Esophagus squamous epithelium (tissue), 5 donors: ENCODE measurements at regions not wholly inside any gene's neighbourhood (a gene's known extent, or its start where the extent isn't known, plus 50 kb on each side); places are given as distances from the start of the nearest gene placed in this dataset.

Experiments used
- DNase-seq: peaks from one replicate; lab custom pipeline; 2025; lab: John Stamatoyannopoulos, UW
- H3K27ac ChIP-seq, 4 donors: fragments of 200-600 bp; sonication (generic); one replicate each; pipeline ENCODE4 v1.5.1; 2016 to 2019; ENCODE audit warnings: mild to moderate bottlenecking in 1 of 4
- H3K27me3 ChIP-seq, 4 donors: fragments of 200-600 bp; sonication (generic); 1 replicate in 3 of 4; 2 replicates in 1 of 4; pipeline versions ENCODE4 v1.5.1 to v1.6.0; 2017 to 2021; ENCODE audit warnings: antibody characterized with exemption in 1 of 4
- H3K36me3 ChIP-seq, 3 donors: fragments of 200-600 bp; sonication (generic); one replicate each; pipeline ENCODE4 v1.5.1; 2016 to 2019
- H3K4me1 ChIP-seq, 3 donors: fragments of 200-600 bp; sonication (generic); one replicate each; pipeline ENCODE4 v1.5.1; 2017 to 2019
- H3K4me3 ChIP-seq, 4 donors: fragments of 200-600 bp; sonication (generic); 1 replicate in 3 of 4; 2 replicates in 1 of 4; pipeline ENCODE4 v1.5.1; 2016 to 2019; ENCODE audit warnings: mild to moderate bottlenecking in 2 of 4, moderate library complexity in 1 of 4
- H3K9me3 ChIP-seq, 3 donors: fragments of 200-600 bp; sonication (generic); one replicate each; pipeline ENCODE4 v1.5.1; 2016 to 2019
- POLR2A ChIP-seq, 4 donors: fragments of 450-650 bp; IDR thresholded peaks; one replicate each; pipeline ENCODE4 v1.6.1; 2017; ENCODE audit warnings: antibody characterized with exemption in 4 of 4, mild to moderate bottlenecking in 4 of 4, moderate library complexity in 3 of 4
- WGBS, 2 donors: methylation state at CpG; one replicate each; pipeline ENCODE4 v1.1.5; 2018; 5-methylcytosine and 5-hydroxymethylcytosine counted together
- intact Hi-C: fragments of 100-400 bp; cut with DNase I; formaldehyde crosslinking; loops from one replicate; pipeline ENCODE4 v1.15.0; 2022
- TF ChIP-seq, protein P1 (sequence below), 6 experiments: fragments of 450-650 bp in 4 of 6; fragments of 200-600 bp in 2 of 6; sonication (generic) in 2 of 6; IDR thresholded peaks; one replicate each; pipeline ENCODE4 v1.5.1; 2016 to 2019; ENCODE audit warnings: antibody characterized with exemption in 6 of 6, mild to moderate bottlenecking in 4 of 6, moderate library complexity in 4 of 6
- donor health status: DM: yes; HTN: yes; CAD: no.

DNA sequence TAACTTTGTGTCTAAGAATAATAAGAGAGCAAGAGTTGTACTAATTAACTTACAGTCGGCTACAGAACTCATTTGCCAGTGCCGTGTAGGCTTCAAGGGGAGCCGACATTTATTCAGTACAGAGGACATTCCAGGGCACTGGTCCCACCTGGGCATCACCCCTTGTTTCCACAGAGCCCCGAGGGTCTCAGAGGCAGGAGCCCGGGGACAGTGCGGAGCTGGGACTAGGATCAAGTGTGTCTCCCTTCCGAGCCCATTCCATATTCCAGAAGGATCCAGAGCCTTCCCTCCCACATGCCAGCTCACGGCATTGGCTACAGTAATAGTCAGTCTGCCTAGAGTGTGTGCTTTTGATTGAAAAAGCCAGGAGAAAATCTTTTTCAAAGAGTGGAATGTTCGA lies 71.5 kb upstream of the CTDP1 start:
- WGBS, 2 donors = 78 to 82% methylated on average over 5 to 7 of the region's 9 CpGs
- peaks cover 0 to 74% (median 0%) of the 10 kb centered on the region in 4 donors for H3K27me3 ChIP-seq
- intact Hi-C loops = no loop called here

DNA sequence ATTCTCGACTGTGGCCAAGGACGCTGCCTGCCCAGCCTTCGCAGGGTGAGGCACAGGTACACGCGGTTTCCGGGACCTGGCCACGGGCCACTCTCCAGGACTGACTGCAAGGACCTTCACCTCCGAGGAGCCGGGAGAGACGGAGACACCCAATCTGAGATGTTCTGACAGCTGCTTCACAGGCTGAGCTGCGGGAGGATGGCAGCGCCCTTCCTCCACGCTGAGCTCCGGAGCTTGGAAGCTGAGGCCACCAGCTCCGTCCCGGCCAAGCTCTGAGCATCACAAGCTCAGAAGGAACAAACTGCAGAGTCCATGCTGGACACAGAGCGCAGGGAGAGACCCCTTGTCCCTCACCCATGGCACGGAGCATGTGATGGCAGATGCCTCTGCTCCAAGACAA lies 71.1 kb upstream of the CTDP1 start:
- no peak overlapping the region for H3K4me3 ChIP-seq
- H3K9me3 ChIP-seq = no peaks in the 10 kb centered on the region
- intact Hi-C loops = no loop called here
- whole genome bisulfite sequencing, 2 donors = 85 to 87% methylated on average over 16 of the region's 18 CpGs
- DNase-seq = no peak
- peaks cover 0 to 22% (median 11%) of the 10 kb centered on the region in 3 donors for H3K4me1 ChIP-seq
- TF ChIP-seq POLR2A (IDR thresholded peaks at IDR 0.05) = no peak
- TF ChIP-seq, protein P1, sequence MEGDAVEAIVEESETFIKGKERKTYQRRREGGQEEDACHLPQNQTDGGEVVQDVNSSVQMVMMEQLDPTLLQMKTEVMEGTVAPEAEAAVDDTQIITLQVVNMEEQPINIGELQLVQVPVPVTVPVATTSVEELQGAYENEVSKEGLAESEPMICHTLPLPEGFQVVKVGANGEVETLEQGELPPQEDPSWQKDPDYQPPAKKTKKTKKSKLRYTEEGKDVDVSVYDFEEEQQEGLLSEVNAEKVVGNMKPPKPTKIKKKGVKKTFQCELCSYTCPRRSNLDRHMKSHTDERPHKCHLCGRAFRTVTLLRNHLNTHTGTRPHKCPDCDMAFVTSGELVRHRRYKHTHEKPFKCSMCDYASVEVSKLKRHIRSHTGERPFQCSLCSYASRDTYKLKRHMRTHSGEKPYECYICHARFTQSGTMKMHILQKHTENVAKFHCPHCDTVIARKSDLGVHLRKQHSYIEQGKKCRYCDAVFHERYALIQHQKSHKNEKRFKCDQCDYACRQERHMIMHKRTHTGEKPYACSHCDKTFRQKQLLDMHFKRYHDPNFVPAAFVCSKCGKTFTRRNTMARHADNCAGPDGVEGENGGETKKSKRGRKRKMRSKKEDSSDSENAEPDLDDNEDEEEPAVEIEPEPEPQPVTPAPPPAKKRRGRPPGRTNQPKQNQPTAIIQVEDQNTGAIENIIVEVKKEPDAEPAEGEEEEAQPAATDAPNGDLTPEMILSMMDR (IDR thresholded peaks at IDR 0.05) = no peak
- H3K36me3 ChIP-seq = no peaks in the 10 kb centered on the region
- H3K27ac ChIP-seq = no peak overlapping the region
- H3K27me3 ChIP-seq = peaks cover 0 to 73% (median 0%) of the 10 kb centered on the region in 4 donors

More for the DNA sequence above, 71.5 kb upstream of the CTDP1 start:
- Histone ChIP-seq H3K36me3 (no peaks in the 10 kb centered on the region), H3K4me1 (peaks cover 0 to 18% (median 11%) of the 10 kb centered on the region in 3 donors), H3K4me3 (no peak overlapping the region), H3K9me3 (no peaks in the 10 kb centered on the region), H3K27ac (no peak overlapping the region)
- no peak for TF ChIP-seq POLR2A (IDR thresholded peaks at IDR 0.05)
- TF ChIP-seq, protein P1 (IDR thresholded peaks at IDR 0.05) = no peak
- DNase-seq = no peak

GRCh38 chr18:79608999-79609461 lies 70.6 kb upstream of the CTDP1 start:
- H3K27ac ChIP-seq = no peak overlapping the region
- H3K9me3 ChIP-seq = no peaks in the 10 kb centered on the region
- H3K4me3 ChIP-seq = no peak overlapping the region
- H3K27me3 ChIP-seq = peaks cover 0 to 70% (median 0%) of the 10 kb centered on the region in 4 donors
- H3K36me3 ChIP-seq = no peaks in the 10 kb centered on the region
- WGBS, 2 donors = 72% methylated on average over 8 of the region's 11 CpGs; no CpG with 5 or more reads in 1 of the 2 donors
- DNase-seq = no peak
- TF ChIP-seq POLR2A (IDR thresholded peaks at IDR 0.05) = no peak
- TF ChIP-seq, protein P1 (IDR thresholded peaks at IDR 0.05) = no peak
- peaks cover 0 to 23% (median 11%) of the 10 kb centered on the region in 3 donors for H3K4me1 ChIP-seq
- intact Hi-C loops = no loop called here

- no peaks in the 10 kb centered on the region for H3K36me3 ChIP-seq
- H3K4me3 ChIP-seq = no peak overlapping the region
- no peak for DNase-seq
- TF ChIP-seq POLR2A (IDR thresholded peaks at IDR 0.05) = no peak
- TF ChIP-seq, protein P1 (IDR thresholded peaks at IDR 0.05) = no peak
- H3K27ac ChIP-seq = no peak overlapping the region
- 100% methylated on average over 5 to 7 of the region's 16 CpGs for WGBS, 2 donors
- H3K9me3 ChIP-seq = no peaks in the 10 kb centered on the region
- peaks cover 0 to 23% (median 11%) of the 10 kb centered on the region in 3 donors for H3K4me1 ChIP-seq
- intact Hi-C loops = no loop called here
- H3K27me3 ChIP-seq = peaks cover 0 to 70% (median 0%) of the 10 kb centered on the region in 4 donors
Observed at GRCh38 chr18:79609841-79610281, 69.7 kb upstream of the CTDP1 start.

GRCh38 chr18:79610461-79611039 lies 69.1 kb upstream of the CTDP1 start:
- Histone ChIP-seq H3K4me1 (peaks cover 0 to 23% (median 11%) of the 10 kb centered on the region in 3 donors), H3K36me3 (no peaks in the 10 kb centered on the region), H3K27me3 (peaks cover 0 to 69% (median 0%) of the 10 kb centered on the region in 4 donors), H3K9me3 (no peaks in the 10 kb centered on the region), H3K4me3 (no peak overlapping the region), H3K27ac (no peak overlapping the region)
- DNase-seq = no peak
- TF ChIP-seq, protein P1 (IDR thresholded peaks at IDR 0.05) = no peak
- no peak for TF ChIP-seq POLR2A (IDR thresholded peaks at IDR 0.05)
- intact Hi-C loops = no loop called here
- WGBS, 2 donors = 90% methylated on average over 2 of the region's 23 CpGs; no CpG with 5 or more reads in 1 of the 2 donors
